Duodenal mucosa (tissue), 2 donors: ENCODE measurements at regions not wholly inside any gene's neighbourhood (a gene's known extent, or its start where the extent isn't known, plus 50 kb on each side); places are given as distances from the start of the nearest gene placed in this dataset.
"Not testable (repeated sequence)": the region's sequence is repeated elsewhere in the genome, so short reads cannot be mapped to it uniquely, and the experiment has no call there.

Source experiments
- H3K27ac ChIP-seq: one replicate; pipeline ENCODE4 v1.7.0; 2013; ENCODE audit warnings: low read depth, low read length
- H3K27me3 ChIP-seq, 2 donors: one replicate each; pipeline ENCODE4 v1.7.0; 2013; ENCODE audit warnings: low read length in 2 of 2, control low read depth in 1 of 2; ENCODE audit not compliant: insufficient read depth in 2 of 2, control insufficient read depth in 1 of 2
- H3K36me3 ChIP-seq, 2 donors: one replicate each; pipeline ENCODE4 v1.7.0; 2013; ENCODE audit warnings: low read length in 2 of 2, control low read depth in 1 of 2; ENCODE audit not compliant: insufficient read depth in 2 of 2, control insufficient read depth in 1 of 2
- H3K4me1 ChIP-seq, 2 donors: one replicate each; pipeline ENCODE4 v1.7.0; 2013; ENCODE audit warnings: low read length in 2 of 2, control low read depth in 1 of 2; ENCODE audit not compliant: insufficient read depth in 2 of 2, control insufficient read depth in 1 of 2
- H3K4me3 ChIP-seq, 2 donors: one replicate each; pipeline ENCODE4 v1.7.0; 2013; ENCODE audit warnings: low read length in 2 of 2, low read depth in 1 of 2
- H3K9ac ChIP-seq, 2 donors: one replicate each; pipeline ENCODE4 v1.7.0; 2013; ENCODE audit warnings: low read length in 2 of 2, low read depth in 1 of 2
- H3K9me3 ChIP-seq, 2 donors: one replicate each; pipeline ENCODE4 v1.7.0; 2013; ENCODE audit warnings: low read length in 2 of 2, control low read depth in 1 of 2; ENCODE audit not compliant: control insufficient read depth in 1 of 2

GRCh38 chr10:52488606-52489485, 174.8 kb downstream of the DKK1 start:
- Histone ChIP-seq H3K4me1 (no peaks in the 10 kb centered on the region), H3K9ac (no peak overlapping the region)

GRCh38 chr10:52491246-52491995, 177.3 kb downstream of the DKK1 start:
- Histone ChIP-seq H3K27me3 (no peaks in the 10 kb centered on the region), H3K36me3 (no peaks in the 10 kb centered on the region), H3K9me3 (no peaks in the 10 kb centered on the region), H3K9ac (no peak overlapping the region), H3K4me3 (no peak overlapping the region), H3K27ac (no peak overlapping the region), H3K4me1 (no peaks in the 10 kb centered on the region)

More at GRCh38 chr10:52488606-52489485, 174.8 kb downstream of the DKK1 start:
- no peaks in the 10 kb centered on the region for H3K9me3 ChIP-seq
- no peak overlapping the region for H3K27ac ChIP-seq
- no peak overlapping the region for H3K4me3 ChIP-seq
- no peaks in the 10 kb centered on the region for H3K27me3 ChIP-seq
- no peaks in the 10 kb centered on the region for H3K36me3 ChIP-seq

- Histone ChIP-seq H3K9me3 (peaks cover 0 to 3% of the 10 kb centered on the region in 2 donors), H3K4me1 (no peaks in the 10 kb centered on the region), H3K36me3 (no peaks in the 10 kb centered on the region), H3K9ac (no peak overlapping the region), H3K27me3 (no peaks in the 10 kb centered on the region), H3K27ac (no peak overlapping the region), H3K4me3 (no peak overlapping the region)
These were observed 185.2 kb downstream of the DKK1 start for GRCh38 chr10:52499281-52499680.

DNA sequence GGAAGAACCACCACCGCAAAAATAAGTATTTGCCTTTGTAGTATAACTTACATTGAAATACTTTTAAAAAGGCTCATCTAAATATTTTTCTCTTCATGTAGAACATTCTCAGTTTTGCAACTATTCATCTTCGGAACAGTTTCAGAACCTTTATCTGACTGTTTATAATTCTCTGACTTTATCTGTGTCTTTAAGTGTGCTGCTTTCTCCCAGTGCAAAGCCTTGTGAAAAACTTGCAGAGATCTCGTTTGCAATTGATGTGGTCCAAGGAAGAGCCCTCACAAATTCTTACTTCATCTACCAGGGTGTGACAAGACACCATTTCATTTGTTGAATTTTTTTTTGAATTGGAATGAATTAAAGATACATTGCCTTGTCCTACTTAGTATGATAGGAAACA, 186.4 kb downstream of the DKK1 start:
- Histone ChIP-seq H3K9me3 (peaks cover 0 to 5% of the 10 kb centered on the region in 2 donors), H3K9ac (no peak overlapping the region), H3K36me3 (no peaks in the 10 kb centered on the region), H3K27me3 (no peaks in the 10 kb centered on the region), H3K4me3 (no peak overlapping the region), H3K27ac (no peak overlapping the region), H3K4me1 (no peaks in the 10 kb centered on the region)

DNA sequence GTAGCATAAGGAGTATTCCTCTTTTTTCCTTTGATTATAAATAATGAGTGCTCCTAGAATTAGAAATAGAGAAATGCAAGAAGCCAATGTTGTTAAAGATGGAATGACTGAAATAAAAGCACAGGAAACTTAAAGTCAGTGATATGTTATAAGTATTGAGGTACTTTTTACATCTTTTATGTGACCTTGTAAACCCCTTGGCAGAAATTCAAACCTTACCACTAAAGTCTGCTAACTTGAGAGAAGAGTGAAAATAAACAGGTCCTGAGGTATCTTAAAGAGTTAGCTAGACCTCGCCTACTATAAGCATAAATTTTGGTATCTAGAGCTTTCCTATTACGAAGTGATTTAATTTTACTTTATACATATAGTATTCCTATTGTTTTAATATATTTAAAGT, 188.2 kb downstream of the DKK1 start:
- no peaks in the 10 kb centered on the region for H3K4me1 ChIP-seq
- H3K9me3 ChIP-seq = peaks cover 0 to 5% of the 10 kb centered on the region in 2 donors
- no peaks in the 10 kb centered on the region for H3K27me3 ChIP-seq
- no peak overlapping the region for H3K4me3 ChIP-seq
- no peak overlapping the region for H3K9ac ChIP-seq
- H3K36me3 ChIP-seq = no peaks in the 10 kb centered on the region
- no peak overlapping the region for H3K27ac ChIP-seq

DNA sequence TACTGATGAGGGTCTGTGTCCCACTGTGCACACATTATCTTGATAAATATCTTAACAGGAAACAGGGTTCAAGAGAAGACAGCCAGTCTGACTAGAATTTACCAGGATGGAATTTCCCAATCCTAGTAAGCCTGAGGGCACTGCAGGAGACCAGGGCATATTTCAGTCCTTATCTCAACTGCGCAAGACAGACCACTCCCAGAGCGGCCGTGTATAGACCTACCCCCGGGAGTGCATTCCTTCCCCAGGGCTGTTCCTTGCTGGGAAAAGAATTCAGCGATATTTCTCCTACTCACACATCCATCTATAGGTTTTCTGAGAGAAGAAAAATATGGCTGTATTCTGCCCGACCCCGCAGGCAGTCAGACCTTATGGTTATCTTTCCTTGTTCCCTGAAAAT, 191.3 kb downstream of the DKK1 start:
- H3K4me3 ChIP-seq, H3K9ac ChIP-seq, H3K36me3 ChIP-seq, H3K27ac ChIP-seq, H3K27me3 ChIP-seq, H3K4me1 ChIP-seq, H3K9me3 ChIP-seq: not testable (repeated sequence)

DNA sequence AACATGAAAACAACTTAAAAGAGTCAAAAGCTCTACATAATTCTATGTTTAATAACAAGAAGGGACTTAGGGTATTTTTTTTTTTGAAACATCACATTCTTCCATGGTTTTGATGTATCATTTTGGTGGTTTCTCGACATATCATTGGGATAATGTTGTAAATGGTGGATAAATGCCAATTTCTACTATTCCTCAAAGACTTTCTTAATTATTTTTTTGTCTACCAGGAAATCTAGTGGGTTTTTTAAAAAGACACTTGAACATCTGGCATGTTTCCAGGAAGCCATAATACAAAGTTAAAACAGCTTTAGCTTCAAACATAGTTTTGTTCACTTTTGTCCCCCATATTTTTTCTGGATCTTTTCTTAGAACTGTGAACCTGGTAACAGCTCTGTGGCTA, 200.4 kb downstream of the DKK1 start:
- H3K36me3 ChIP-seq = no peaks in the 10 kb centered on the region
- H3K27me3 ChIP-seq = no peaks in the 10 kb centered on the region
- peaks cover 0 to 5% of the 10 kb centered on the region in 2 donors for H3K9me3 ChIP-seq
- H3K4me3 ChIP-seq = no peak overlapping the region
- no peak overlapping the region for H3K27ac ChIP-seq
- H3K9ac ChIP-seq = no peak overlapping the region
- no peaks in the 10 kb centered on the region for H3K4me1 ChIP-seq

DNA sequence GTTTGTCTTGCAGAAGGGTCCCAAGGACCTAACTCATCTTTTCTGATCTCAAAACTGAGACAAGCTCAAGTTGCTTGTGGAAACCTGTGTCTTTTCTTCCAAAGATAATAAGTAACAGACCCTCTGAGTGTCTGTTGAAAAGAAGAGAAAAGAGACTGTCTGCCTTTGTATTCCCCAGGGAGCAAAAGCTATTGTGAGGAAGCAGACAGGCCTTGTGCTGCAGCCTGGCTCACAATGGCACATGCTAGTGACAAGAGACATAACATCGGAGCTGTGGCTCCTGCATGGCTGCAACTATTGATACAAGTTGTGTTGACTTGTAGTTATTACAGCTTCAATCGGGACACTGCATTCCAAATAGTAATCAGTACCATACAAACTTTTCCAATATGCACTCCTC, 202.9 kb downstream of the DKK1 start:
- H3K27ac ChIP-seq = no peak overlapping the region
- no peak overlapping the region for H3K4me3 ChIP-seq
- no peaks in the 10 kb centered on the region for H3K27me3 ChIP-seq
- no peaks in the 10 kb centered on the region for H3K4me1 ChIP-seq
- H3K9me3 ChIP-seq = peaks cover 0 to under 1% of the 10 kb centered on the region in 2 donors
- H3K36me3 ChIP-seq = no peaks in the 10 kb centered on the region
- no peak overlapping the region for H3K9ac ChIP-seq

DNA sequence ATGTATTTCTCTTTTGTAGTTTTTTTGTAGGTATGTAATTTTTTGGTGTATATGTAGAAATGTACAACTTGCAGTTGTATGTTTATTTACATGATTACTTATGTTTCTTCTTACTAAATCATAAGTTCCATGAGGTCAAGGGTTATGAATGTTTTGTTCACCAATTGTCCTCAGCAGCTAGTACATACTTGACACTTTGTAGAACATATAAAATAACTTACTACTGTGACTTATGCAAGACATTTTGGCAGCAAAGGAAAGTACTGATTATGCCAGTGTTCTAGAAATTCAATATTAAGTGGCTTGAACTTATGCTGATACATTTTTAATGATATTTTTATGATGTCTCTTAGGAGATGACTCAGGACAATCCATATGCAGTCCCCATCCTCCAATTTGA, 209.6 kb downstream of the DKK1 start:
- Histone ChIP-seq H3K27ac (no peak overlapping the region), H3K9me3 (no peaks in the 10 kb centered on the region), H3K9ac (no peak overlapping the region), H3K36me3 (no peaks in the 10 kb centered on the region), H3K27me3 (no peaks in the 10 kb centered on the region), H3K4me3 (no peak overlapping the region), H3K4me1 (no peaks in the 10 kb centered on the region)

- Histone ChIP-seq H3K27me3 (no peaks in the 10 kb centered on the region), H3K9ac (no peak overlapping the region), H3K36me3 (no peaks in the 10 kb centered on the region), H3K27ac (no peak overlapping the region), H3K4me1 (no peaks in the 10 kb centered on the region), H3K9me3 (no peaks in the 10 kb centered on the region), H3K4me3 (no peak overlapping the region)
These were observed 211.7 kb downstream of the DKK1 start for GRCh38 chr10:52525761-52526160.
